ENCODE measurements at regions not wholly inside any gene's neighbourhood (a gene's known extent, or its start where the extent isn't known, plus 50 kb on each side); places are given as distances from the start of the nearest gene placed in this dataset.

- POLR2A ChIA-PET: no interaction called here
- no peak for FAIRE-seq
- TF ChIP-seq RERE (CRISPR knock-in tag; IDR thresholded peaks at IDR 0.05; ENCODE audit: borderline replicate concordance) (no peak), NFIX (CRISPR knock-in tag; IDR thresholded peaks at IDR 0.05; ENCODE audit: low read depth) (no peak), XRCC5 (IDR thresholded peaks at IDR 0.05; ENCODE audit: low read depth, low read length) (no peak), RREB1 (CRISPR knock-in tag; IDR thresholded peaks at IDR 0.05) (no peak), ZBTB2 (IDR thresholded peaks at IDR 0.05) (no peak), HBP1 (CRISPR knock-in tag; IDR thresholded peaks at IDR 0.05) (no peak)
Observed at GRCh38 chr4:22094217-22094616, 145.6 kb upstream of the KCNIP4 start.

More at GRCh38 chr4:22094217-22094616, 145.6 kb upstream of the KCNIP4 start:
- H3K4me3 ChIP-seq: no peak overlapping the region
- no peaks in the 10 kb centered on the region for H3K9me1 ChIP-seq (ENCODE audit: control insufficient read depth, insufficient read depth, low read length)
- H3K4me1 ChIP-seq (replicated peaks in 1 of 2; ENCODE audit: control insufficient read depth in 2 of 2, insufficient read depth in 2 of 2, low read length in 2 of 2): no peaks in the 10 kb centered on the region
- in situ Hi-C loops (cut with MboI) (no loop called here), intact Hi-C loops (cut with micrococcal nuclease) (no loop called here)
- H3K9me3 ChIP-seq (replicated peaks; ENCODE audit: control insufficient read depth, insufficient read depth, low read depth, low read length): no peaks in the 10 kb centered on the region
- no peaks in the 10 kb centered on the region for H3K36me3 ChIP-seq (ENCODE audit: control insufficient read depth, insufficient read depth, low read length)
- DNase-seq (ENCODE audit: extremely low read depth in 1 of 4, low spot score in 3 of 4): no peak
- CTCF ChIA-PET (ENCODE audit: low intra/inter-chr PET ratio): no interaction called here
- no peak overlapping the region for H2AFZ ChIP-seq (ENCODE audit: low read depth, low read length)
- no peak overlapping the region for H3K4me2 ChIP-seq (ENCODE audit: insufficient read depth, low read length)
- no peak overlapping the region for H3K27ac ChIP-seq (ENCODE audit: extremely low read depth, low read depth, low read length)
- H3K27me3 ChIP-seq (ENCODE audit: control insufficient read depth in 2 of 2, insufficient read depth in 2 of 2, low read length in 2 of 2): no peaks in the 10 kb centered on the region
- no peaks in the 10 kb centered on the region for H4K20me1 ChIP-seq (replicated peaks; ENCODE audit: control insufficient read depth, insufficient read depth, low read length)
- H3K9ac ChIP-seq (ENCODE audit: insufficient read depth in 1 of 2, low read depth in 2 of 2, low read length in 2 of 2): no peak overlapping the region
- H3K79me2 ChIP-seq (ENCODE audit: control insufficient read depth, insufficient read depth, low read length): no peaks in the 10 kb centered on the region
- no TSS peak for BruUV-seq (replicated peaks)
- ATAC-seq: no peak

Data from K562 (cell line).